OCI-LY1 (cell line): ENCODE measurements at regions not wholly inside any gene's neighbourhood (a gene's known extent, or its start where the extent isn't known, plus 50 kb on each side); places are given as distances from the start of the nearest gene placed in this dataset.

ENCODE experiments used
- CTCF ChIP-seq: fragments of 200-600 bp; sonication (generic), shearing (Covaris generic); IDR thresholded peaks from 2 replicates; pipeline ENCODE4 v1.5.1; 2017; ENCODE audit warnings: mild to moderate bottlenecking, antibody characterized with exemption, low read length, moderate library complexity, mixed read lengths
- EZH2 ChIP-seq: fragments of 200-600 bp; sonication (generic), shearing (Covaris generic); IDR thresholded peaks from 2 replicates; pipeline ENCODE4 v1.8.0; 2017; ENCODE audit warnings: borderline replicate concordance, mixed run types, mild to moderate bottlenecking, antibody characterized with exemption, low read length, moderate library complexity, mixed read lengths

- TF ChIP-seq CTCF (no peak), EZH2 (no peak)
Measured at GRCh38 chr6:164396071-164397047, 913.0 kb downstream of the C6orf118 start.
